NT2/D1 (cell line): ENCODE measurements at regions not wholly inside any gene's neighbourhood (a gene's known extent, or its start where the extent isn't known, plus 50 kb on each side); places are given as distances from the start of the nearest gene placed in this dataset.

ENCODE experiments used
- SUZ12 ChIP-seq: IDR thresholded peaks from 2 replicates; pipeline ENCODE4 v1.6.1; 2011; ENCODE audit not compliant: insufficient read length, insufficient read depth; ENCODE audit errors: extremely low read depth
- YY1 ChIP-seq: IDR thresholded peaks from 2 replicates; pipeline ENCODE4 v1.6.1; 2011; ENCODE audit not compliant: insufficient read length, insufficient read depth
- ZNF274 ChIP-seq: IDR thresholded peaks from 2 replicates; pipeline ENCODE4 v1.6.1; 2011; ENCODE audit warnings: mild to moderate bottlenecking, low read depth, low read length

DNA sequence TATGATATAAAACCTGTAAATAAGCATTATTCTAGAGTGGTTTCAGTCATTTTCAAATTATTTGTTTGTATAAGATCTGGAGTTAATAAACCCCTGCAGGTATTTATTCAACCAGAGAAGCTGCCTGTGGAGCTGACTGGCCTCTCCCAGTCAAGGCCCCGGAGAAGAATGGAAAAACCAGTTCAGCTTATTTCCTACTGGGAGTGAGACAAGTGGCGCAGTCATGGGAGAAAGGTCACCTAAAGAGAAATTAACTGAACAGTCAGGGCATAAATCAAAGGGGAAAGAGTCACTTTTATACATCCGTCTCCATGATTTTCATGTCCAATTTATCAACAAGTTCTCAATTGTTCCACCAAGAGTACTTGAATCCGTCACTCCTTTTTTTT lies 240.9 kb downstream of the RNF152 start:
- TF ChIP-seq ZNF274 (no peak), YY1 (no peak), SUZ12 (no peak)
